ENCODE measurements at regions not wholly inside any gene's neighbourhood (a gene's known extent, or its start where the extent isn't known, plus 50 kb on each side); places are given as distances from the start of the nearest gene placed in this dataset.
"Not testable (repeated sequence)": the region's sequence is repeated elsewhere in the genome, so short reads cannot be mapped to it uniquely, and the experiment has no call there.

DNA sequence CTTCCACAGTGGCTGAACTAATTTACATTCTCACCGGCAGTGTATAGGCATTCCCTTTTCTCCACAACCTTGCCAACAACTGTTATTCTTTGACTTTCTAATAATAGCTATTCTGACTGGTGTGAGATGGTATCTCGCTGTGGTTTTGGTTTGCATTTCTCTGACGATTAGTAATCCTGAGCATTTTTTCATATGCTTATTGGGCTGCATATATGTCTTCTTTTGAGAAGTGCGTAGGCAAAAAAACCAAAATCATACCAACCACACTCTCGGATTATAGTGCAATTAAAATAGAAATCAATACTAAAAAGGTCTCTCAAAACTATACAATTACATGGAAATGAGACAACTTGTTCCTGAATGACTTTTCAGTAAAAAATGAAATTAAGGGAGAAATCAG is 74.8 kb upstream of the NBPF20 start:
- DNase-seq, H3K27ac Mint-ChIP-seq, H3K9me3 Mint-ChIP-seq, H3K27me3 Mint-ChIP-seq, H3K36me3 Mint-ChIP-seq, H3K4me1 Mint-ChIP-seq, H3K4me3 Mint-ChIP-seq: not testable (repeated sequence)

DNA sequence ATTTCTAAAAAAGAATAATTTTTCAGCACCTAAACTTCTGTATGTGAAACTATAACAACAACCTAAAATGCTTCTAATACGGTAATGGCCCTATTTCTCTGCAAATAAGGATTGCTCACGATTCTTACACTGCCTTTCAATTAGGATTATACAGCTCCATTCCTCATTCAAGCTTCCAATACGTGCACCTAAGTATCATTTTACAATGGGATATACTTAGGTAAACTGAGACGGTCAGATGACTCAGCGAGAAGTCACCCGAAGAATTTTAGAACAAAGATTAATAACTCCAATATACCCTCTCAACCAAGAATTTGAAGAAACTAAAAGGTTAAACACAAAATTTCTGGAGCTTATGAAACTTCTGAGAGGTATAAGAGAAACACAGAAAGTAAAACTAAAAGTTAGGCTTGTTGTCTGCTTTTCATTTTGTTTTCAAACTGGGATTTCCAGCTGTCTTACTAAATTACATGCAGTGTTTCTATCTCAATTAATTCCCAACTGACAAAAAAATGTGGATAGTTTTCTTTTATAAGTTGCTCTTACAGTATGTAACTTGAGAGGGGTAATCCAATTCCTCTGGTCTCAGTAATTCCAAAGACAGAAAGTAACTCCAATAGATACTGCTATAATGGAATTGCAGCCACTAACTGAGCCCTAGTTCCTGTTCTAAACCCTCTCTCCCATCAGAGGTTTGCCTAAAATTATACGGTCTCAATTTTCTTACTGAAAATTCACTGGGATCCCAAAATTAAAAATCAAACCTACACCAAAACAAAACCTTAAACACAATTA is 69.9 kb upstream of the NBPF20 start:
- not testable (repeated sequence) for H3K4me1 Mint-ChIP-seq, DNase-seq, H3K27ac Mint-ChIP-seq, H3K4me3 Mint-ChIP-seq, H3K36me3 Mint-ChIP-seq, H3K27me3 Mint-ChIP-seq, H3K9me3 Mint-ChIP-seq

DNA sequence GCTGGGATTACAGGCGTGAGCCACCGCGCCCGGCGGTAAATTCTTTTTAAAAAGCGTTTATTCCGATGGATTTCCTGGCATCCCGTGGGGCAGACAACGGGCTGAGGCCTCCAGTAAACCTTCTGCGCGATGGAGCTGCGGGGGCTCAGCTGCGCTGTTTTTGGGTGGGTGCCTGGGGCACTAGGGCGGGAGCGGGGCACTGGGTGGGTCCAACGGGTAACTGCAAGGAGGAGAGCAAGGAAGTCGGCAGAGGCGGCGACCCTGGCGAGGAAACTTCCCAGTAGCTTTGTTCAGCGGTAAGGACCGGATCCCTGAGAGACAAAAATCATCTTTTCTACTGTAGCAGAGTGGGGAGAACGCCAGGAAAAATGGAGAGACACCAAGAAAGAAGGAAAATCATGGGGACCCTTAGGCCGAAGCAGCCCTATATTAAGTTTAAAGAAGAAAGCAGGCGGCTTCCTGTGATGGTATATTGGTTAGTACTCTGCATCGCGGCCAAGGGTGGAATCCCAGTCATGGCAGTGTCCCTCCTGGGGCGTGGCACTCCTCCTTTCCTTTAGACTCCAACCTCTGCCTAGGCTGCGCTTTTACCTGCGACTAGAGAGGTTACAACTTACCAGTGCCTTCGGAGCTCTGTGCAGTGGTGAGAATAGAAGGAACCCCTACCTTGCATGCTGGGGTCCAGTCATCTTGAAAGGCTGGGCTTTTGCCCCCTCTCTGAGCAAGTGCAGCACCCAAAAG is 63.0 kb upstream of the NBPF20 start:
- H3K27me3 Mint-ChIP-seq, H3K4me1 Mint-ChIP-seq, H3K9me3 Mint-ChIP-seq, H3K36me3 Mint-ChIP-seq, H3K27ac Mint-ChIP-seq, DNase-seq: not testable (repeated sequence)
- peak overlapping the region; percentile 50 for H3K4me3 Mint-ChIP-seq

DNA sequence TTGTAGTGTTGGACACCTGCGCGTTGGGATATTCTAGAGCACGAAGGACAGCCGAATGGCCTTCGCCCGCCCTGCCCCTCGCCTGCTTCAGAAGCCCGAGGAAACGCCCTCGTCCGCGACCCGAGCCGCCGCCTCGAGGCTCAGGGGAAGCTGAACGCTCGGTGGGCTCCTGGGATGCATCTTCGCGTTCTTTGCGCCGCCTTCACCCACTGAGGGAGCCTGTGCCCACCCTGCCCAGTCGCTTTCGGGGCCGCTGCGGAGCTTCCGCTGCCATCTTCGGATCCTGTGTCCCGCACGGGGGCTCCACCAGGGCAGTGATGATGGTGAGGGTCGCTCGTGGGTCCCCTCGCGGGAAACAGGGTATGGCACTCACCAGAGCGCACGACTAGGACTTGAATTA is 61.8 kb upstream of the NBPF20 start:
- Mint-ChIP-seq H3K4me3 (peak overlapping the region; percentile 40), H3K27me3 (peaks cover 12% of the 10 kb centered on the region)
- H3K36me3 Mint-ChIP-seq, DNase-seq, H3K4me1 Mint-ChIP-seq, H3K27ac Mint-ChIP-seq, H3K9me3 Mint-ChIP-seq: not testable (repeated sequence)

DNA sequence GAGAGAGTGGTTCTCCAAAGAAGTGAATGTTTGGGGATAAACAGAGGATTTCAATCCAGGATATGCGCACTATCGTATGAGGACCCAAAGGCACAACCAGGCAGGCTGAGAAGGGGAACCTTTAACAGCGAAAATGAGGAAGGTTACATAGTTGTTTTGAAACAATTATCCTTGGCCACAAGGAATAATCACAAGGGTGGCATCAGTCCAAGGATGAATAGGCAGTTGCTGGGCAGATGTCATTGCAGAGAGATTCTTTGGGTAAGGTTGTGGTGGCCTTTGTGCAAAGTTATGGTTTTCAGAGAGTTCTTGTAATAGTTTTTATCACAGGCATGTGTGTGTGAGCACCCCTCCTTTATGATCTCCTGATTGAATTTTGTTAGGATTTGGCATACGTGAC is 58.9 kb upstream of the NBPF20 start:
- H3K27ac Mint-ChIP-seq, H3K4me1 Mint-ChIP-seq, DNase-seq, H3K4me3 Mint-ChIP-seq, H3K9me3 Mint-ChIP-seq, H3K36me3 Mint-ChIP-seq: not testable (repeated sequence)
- H3K27me3 Mint-ChIP-seq: peaks cover 12% of the 10 kb centered on the region

DNA sequence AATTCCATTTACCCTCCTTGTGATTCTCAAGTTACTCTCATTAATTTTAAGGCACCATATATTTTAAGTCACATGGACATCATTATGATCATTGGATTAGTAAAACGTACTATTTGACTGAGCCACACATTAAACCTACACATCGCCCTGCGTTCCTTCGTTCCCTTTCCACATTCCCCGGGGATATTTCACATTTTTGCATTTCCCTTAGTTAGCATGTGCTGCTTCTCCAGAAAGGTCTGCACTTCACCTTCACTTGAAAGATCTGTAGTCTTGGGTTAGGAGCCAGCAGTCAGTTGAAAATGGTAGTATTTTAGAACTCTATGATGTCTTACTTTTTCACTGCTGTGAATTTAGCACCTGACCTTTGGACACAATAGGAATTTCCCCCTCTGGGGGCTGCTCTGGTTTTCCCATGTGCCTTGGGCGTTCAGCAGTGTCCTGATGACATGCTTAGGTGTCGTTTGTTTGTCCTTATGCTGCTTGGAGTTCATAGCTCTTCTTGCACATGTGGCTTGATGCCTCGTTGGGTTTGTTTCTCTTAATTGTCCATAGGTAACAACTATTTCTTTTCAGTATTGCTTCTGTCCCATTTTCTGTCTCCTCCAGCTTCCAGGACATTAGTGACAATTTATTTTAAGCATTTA is 56.9 kb upstream of the NBPF20 start:
- H3K9me3 Mint-ChIP-seq, H3K4me3 Mint-ChIP-seq, H3K27ac Mint-ChIP-seq, H3K36me3 Mint-ChIP-seq, H3K4me1 Mint-ChIP-seq, DNase-seq: not testable (repeated sequence)
- H3K27me3 Mint-ChIP-seq: peaks cover 12% of the 10 kb centered on the region

DNA sequence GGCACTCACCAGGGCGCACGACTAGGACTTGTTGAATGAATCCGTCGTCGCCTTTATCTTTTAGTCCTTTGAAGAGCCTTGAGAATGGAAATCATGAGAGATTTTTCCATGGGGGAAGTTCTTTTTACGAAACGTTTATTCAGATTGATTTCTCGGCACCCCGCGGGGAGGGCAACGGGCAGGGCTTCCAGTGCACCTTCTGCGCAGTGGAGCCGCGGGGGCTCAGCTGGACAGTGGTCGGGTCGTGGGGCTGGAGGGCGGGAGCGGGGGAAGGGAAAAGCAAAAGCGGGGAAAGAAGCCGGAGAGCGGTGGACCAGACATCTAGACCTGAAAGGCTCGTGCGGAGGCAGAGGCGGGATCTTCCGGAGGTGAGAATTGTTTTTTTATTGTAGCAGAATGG is 50.6 kb upstream of the NBPF20 start:
- peak overlapping the region; percentile 75 for H3K4me3 Mint-ChIP-seq
- H3K27me3 Mint-ChIP-seq: peaks cover 20% of the 10 kb centered on the region
- not testable (repeated sequence) for H3K27ac Mint-ChIP-seq

DNA sequence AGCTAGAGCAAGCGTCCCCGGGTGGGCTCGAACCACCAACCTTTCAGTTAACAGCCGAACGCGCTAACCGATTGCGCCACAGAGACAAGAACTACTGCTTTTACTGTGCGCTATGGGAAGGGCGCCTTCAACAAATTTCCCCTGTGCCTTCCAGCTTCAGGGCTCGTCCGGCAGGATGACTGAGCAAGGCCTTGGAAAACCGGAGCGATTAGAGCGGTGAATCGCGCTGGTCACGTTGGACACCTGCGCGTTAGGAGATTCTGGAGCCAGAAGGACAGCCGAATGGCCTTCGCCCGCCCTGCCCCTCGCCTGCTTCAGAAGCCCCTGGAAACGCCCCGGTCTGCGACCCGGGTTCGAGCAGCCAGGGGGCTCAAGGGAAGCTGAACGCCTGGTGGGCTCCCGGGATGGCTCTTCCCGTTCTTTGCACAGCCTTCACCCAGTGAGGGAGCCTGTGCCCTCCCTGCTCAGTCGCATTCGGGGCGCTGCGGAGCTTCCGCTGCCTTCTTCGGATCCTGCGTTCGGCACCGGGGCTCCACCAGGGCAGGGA is 50.0 kb upstream of the NBPF20 start:
- H3K27ac Mint-ChIP-seq: peak overlapping the region; percentile 82
- H3K27me3 Mint-ChIP-seq: peaks cover 20% of the 10 kb centered on the region
- H3K4me1 Mint-ChIP-seq, DNase-seq, H3K36me3 Mint-ChIP-seq, H3K9me3 Mint-ChIP-seq: not testable (repeated sequence)
- peak overlapping the region; percentile 75 for H3K4me3 Mint-ChIP-seq

More for the DNA sequence above, 50.6 kb upstream of the NBPF20 start:
- not testable (repeated sequence) for H3K9me3 Mint-ChIP-seq, H3K4me1 Mint-ChIP-seq, H3K36me3 Mint-ChIP-seq, DNase-seq
